ENCODE measurements at regions not wholly inside any gene's neighbourhood (a gene's known extent, or its start where the extent isn't known, plus 50 kb on each side); places are given as distances from the start of the nearest gene placed in this dataset.

GRCh38 chr1:54459726-54460191 lies 53.6 kb upstream of the SSBP3 start:
- no peak overlapping the region for H3K4me3 ChIP-seq (ENCODE audit: severe bottlenecking)
- TF ChIP-seq, protein P1, sequence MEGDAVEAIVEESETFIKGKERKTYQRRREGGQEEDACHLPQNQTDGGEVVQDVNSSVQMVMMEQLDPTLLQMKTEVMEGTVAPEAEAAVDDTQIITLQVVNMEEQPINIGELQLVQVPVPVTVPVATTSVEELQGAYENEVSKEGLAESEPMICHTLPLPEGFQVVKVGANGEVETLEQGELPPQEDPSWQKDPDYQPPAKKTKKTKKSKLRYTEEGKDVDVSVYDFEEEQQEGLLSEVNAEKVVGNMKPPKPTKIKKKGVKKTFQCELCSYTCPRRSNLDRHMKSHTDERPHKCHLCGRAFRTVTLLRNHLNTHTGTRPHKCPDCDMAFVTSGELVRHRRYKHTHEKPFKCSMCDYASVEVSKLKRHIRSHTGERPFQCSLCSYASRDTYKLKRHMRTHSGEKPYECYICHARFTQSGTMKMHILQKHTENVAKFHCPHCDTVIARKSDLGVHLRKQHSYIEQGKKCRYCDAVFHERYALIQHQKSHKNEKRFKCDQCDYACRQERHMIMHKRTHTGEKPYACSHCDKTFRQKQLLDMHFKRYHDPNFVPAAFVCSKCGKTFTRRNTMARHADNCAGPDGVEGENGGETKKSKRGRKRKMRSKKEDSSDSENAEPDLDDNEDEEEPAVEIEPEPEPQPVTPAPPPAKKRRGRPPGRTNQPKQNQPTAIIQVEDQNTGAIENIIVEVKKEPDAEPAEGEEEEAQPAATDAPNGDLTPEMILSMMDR (IDR thresholded peaks at IDR 0.05; ENCODE audit: poor library complexity, severe bottlenecking): no peak
- ATAC-seq (ENCODE audit: low read depth) (no peak), DNase-seq (ENCODE audit: low spot score) (no peak)
- no peaks in the 10 kb centered on the region for H3K9me3 ChIP-seq (ENCODE audit: severe bottlenecking)
- H3K27ac ChIP-seq (ENCODE audit: poor library complexity, severe bottlenecking): no peak overlapping the region
- H3K27me3 ChIP-seq (ENCODE audit: insufficient read depth, poor library complexity, severe bottlenecking): no peaks in the 10 kb centered on the region
- H3K36me3 ChIP-seq (ENCODE audit: low read depth): no peaks in the 10 kb centered on the region
- H3K4me1 ChIP-seq (ENCODE audit: insufficient read depth, poor library complexity, severe bottlenecking): no peaks in the 10 kb centered on the region

DNA sequence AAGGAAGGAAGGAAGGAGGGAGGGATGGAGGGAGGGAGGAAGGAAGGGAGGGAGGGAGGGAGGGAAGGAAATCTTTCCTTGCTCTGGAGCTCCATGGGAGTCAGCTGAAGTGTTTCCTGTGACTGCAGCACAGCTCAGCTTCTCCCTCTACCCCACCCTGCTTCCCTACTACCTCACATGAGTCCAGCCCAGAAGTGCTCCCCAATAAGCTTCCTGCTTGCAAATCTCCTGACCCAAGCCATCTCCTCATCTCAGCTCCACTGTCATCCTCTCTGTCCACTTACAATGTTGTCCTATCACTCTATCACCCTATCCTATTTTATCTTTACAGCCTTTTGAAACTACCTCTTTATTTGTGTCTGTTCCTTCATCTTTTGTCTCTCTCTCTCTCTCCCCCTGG lies 52.9 kb upstream of the SSBP3 start:
- TF ChIP-seq, protein P1 (IDR thresholded peaks at IDR 0.05; ENCODE audit: poor library complexity, severe bottlenecking): no peak
- Histone ChIP-seq H3K4me1 (ENCODE audit: insufficient read depth, poor library complexity, severe bottlenecking) (no peaks in the 10 kb centered on the region), H3K4me3 (ENCODE audit: severe bottlenecking) (no peak overlapping the region), H3K9me3 (ENCODE audit: severe bottlenecking) (no peaks in the 10 kb centered on the region), H3K27ac (ENCODE audit: poor library complexity, severe bottlenecking) (no peak overlapping the region), H3K36me3 (ENCODE audit: low read depth) (no peaks in the 10 kb centered on the region), H3K27me3 (ENCODE audit: insufficient read depth, poor library complexity, severe bottlenecking) (no peaks in the 10 kb centered on the region)
- DNase-seq (ENCODE audit: low spot score) (no peak), ATAC-seq (ENCODE audit: low read depth) (peak; percentile 33; the same call in 1 of the 3 replicates)

DNA sequence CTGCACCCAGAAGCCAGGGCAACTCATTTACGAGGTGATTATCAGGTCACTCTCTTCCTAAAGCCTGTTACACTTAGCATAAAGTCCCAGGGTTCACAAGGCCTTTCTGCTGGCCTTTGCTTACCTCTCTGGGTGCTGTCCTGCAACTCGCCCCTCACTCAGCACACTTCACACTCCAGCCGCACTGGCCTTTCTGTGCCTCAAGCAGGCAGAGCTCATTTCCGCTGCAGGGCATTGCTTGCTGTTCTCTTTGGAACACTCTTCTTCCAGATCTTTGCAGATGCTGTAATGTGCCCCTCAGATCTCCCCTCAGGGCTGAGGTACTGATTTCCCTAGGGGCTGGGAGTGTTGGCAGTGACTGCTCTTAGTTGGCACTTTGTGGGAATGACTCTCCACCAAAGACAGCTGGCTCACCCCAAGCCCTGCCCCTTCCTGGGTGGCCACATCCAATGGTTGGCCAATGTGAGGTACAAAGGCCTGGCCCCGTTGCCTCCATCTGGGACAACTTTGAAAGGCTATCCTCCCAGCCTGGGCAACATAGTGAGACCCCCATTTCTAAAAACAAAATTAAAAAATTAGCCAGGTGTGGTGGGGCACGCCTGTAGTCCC lies 50.8 kb upstream of the SSBP3 start:
- H3K27ac ChIP-seq (ENCODE audit: poor library complexity, severe bottlenecking): no peak overlapping the region
- no peaks in the 10 kb centered on the region for H3K27me3 ChIP-seq (ENCODE audit: insufficient read depth, poor library complexity, severe bottlenecking)
- no peaks in the 10 kb centered on the region for H3K4me1 ChIP-seq (ENCODE audit: insufficient read depth, poor library complexity, severe bottlenecking)
- no peak overlapping the region for H3K4me3 ChIP-seq (ENCODE audit: severe bottlenecking)
- H3K9me3 ChIP-seq (ENCODE audit: severe bottlenecking): no peaks in the 10 kb centered on the region
- TF ChIP-seq, protein P1 (IDR thresholded peaks at IDR 0.05; ENCODE audit: poor library complexity, severe bottlenecking): no peak
- H3K36me3 ChIP-seq (ENCODE audit: low read depth): no peaks in the 10 kb centered on the region
- no peak for DNase-seq (ENCODE audit: low spot score)
- no peak; the same call in 2 of the 3 replicates for ATAC-seq (ENCODE audit: low read depth)

- no peaks in the 10 kb centered on the region for H3K27me3 ChIP-seq (ENCODE audit: insufficient read depth, poor library complexity, severe bottlenecking)
- no peaks in the 10 kb centered on the region for H3K36me3 ChIP-seq (ENCODE audit: low read depth)
- DNase-seq (ENCODE audit: low spot score) (no peak), ATAC-seq (ENCODE audit: low read depth) (no peak)
- no peaks in the 10 kb centered on the region for H3K9me3 ChIP-seq (ENCODE audit: severe bottlenecking)
- H3K4me3 ChIP-seq (ENCODE audit: severe bottlenecking): no peak overlapping the region
- TF ChIP-seq, protein P1 (IDR thresholded peaks at IDR 0.05; ENCODE audit: poor library complexity, severe bottlenecking): no peak
- no peak overlapping the region for H3K27ac ChIP-seq (ENCODE audit: poor library complexity, severe bottlenecking)
- H3K4me1 ChIP-seq (ENCODE audit: insufficient read depth, poor library complexity, severe bottlenecking): no peaks in the 10 kb centered on the region
Measured at GRCh38 chr1:54456361-54456760, 50.2 kb upstream of the SSBP3 start.

Data from RWPE2 (cell line).